GM19351 (cell line): ENCODE measurements at regions not wholly inside any gene's neighbourhood (a gene's known extent, or its start where the extent isn't known, plus 50 kb on each side); places are given as distances from the start of the nearest gene placed in this dataset.
"Not testable (repeated sequence)": the region's sequence is repeated elsewhere in the genome, so short reads cannot be mapped to it uniquely, and the experiment has no call there.

Experiments used
- ATAC-seq: cut with Tn5 transposase; IDR thresholded peaks from one replicate; pipeline ENCODE4 v1.9.1; 2021; ENCODE audit warnings: mild to moderate bottlenecking, moderate library complexity; ENCODE audit not compliant: unreplicated experiment

- ATAC-seq, result not testable (repeated sequence)
Measured at GRCh38 chr9:29270400-29270799, 1697.1 kb upstream of the C9orf72 start.

- no peak for ATAC-seq
Measured at GRCh38 chr9:29282121-29282520, 1708.8 kb upstream of the C9orf72 start.

- ATAC-seq, result no peak
Measured at GRCh38 chr9:29285818-29286217, 1712.5 kb upstream of the C9orf72 start.

GRCh38 chr9:29289365-29289764, 1716.1 kb upstream of the C9orf72 start:
- no peak for ATAC-seq

- no peak for ATAC-seq
Measured at GRCh38 chr9:29290516-29290915, 1717.2 kb upstream of the C9orf72 start.

- no peak for ATAC-seq
Measured at GRCh38 chr9:29297592-29297991, 1724.3 kb upstream of the C9orf72 start.

- no peak for ATAC-seq
Measured at GRCh38 chr9:29311221-29311620, 1737.9 kb upstream of the C9orf72 start.

GRCh38 chr9:29312327-29312726, 1739.0 kb upstream of the C9orf72 start:
- ATAC-seq, result no peak

GRCh38 chr9:29319736-29320513, 1746.6 kb upstream of the C9orf72 start:
- peak; percentile 44 for ATAC-seq

- peak; percentile 81 for ATAC-seq
Measured at GRCh38 chr9:29322240-29322639, 1749.0 kb upstream of the C9orf72 start.

GRCh38 chr9:29325894-29326293, 1752.6 kb upstream of the C9orf72 start:
- no peak for ATAC-seq

- ATAC-seq, result no peak
Measured at GRCh38 chr9:29332789-29333188, 1759.5 kb upstream of the C9orf72 start.

- ATAC-seq, result no peak
Measured at GRCh38 chr9:29336281-29336680, 1763.0 kb upstream of the C9orf72 start.

- no peak for ATAC-seq
Measured at GRCh38 chr9:29339387-29339786, 1766.1 kb upstream of the C9orf72 start.

- ATAC-seq, result no peak
Measured at GRCh38 chr9:29348999-29349398, 1775.7 kb upstream of the C9orf72 start.

- no peak for ATAC-seq
Measured at GRCh38 chr9:29389421-29389820, 1816.1 kb upstream of the C9orf72 start.

GRCh38 chr9:29390859-29391258, 1817.6 kb upstream of the C9orf72 start:
- ATAC-seq, result no peak

- no peak for ATAC-seq
Measured at GRCh38 chr9:29393064-29393463, 1819.8 kb upstream of the C9orf72 start.

- no peak for ATAC-seq
Measured at GRCh38 chr9:29394855-29395254, 1821.6 kb upstream of the C9orf72 start.

- ATAC-seq, result no peak
Measured at GRCh38 chr9:29397148-29397547, 1823.9 kb upstream of the C9orf72 start.

GRCh38 chr9:29416204-29416603, 1842.9 kb upstream of the C9orf72 start:
- ATAC-seq, result no peak

GRCh38 chr9:29422438-29422837, 1849.2 kb upstream of the C9orf72 start:
- no peak for ATAC-seq

GRCh38 chr9:29432191-29432590, 1858.9 kb upstream of the C9orf72 start:
- no peak for ATAC-seq
